Central memory CD8-positive, alpha-beta T cell (primary cell): ENCODE measurements at regions not wholly inside any gene's neighbourhood (a gene's known extent, or its start where the extent isn't known, plus 50 kb on each side); places are given as distances from the start of the nearest gene placed in this dataset.

Experiments
- ATAC-seq: fragments of 150-1000 bp; cut with Tn5 transposase; replicated peaks from 2 replicates; pipeline ENCODE4 v1.10.0; 2022; ENCODE audit warnings: mild to moderate bottlenecking, moderate FRiP score, moderate number of reproducible peaks; ENCODE audit not compliant: poor library complexity, severe bottlenecking; ENCODE audit errors: extremely low read depth
- DNase-seq, 2 donors: peaks; one replicate each; pipeline ENCODE4 v3.0.0; 2021; ENCODE audit warnings: low spot score in 2 of 2
- H3K27ac Mint-ChIP-seq: one replicate; pipeline ENCODE4 v1.8.0; 2022; ENCODE audit warnings: low read depth, mild to moderate bottlenecking, moderate library complexity, mixed read lengths
- H3K27me3 Mint-ChIP-seq: one replicate; pipeline ENCODE4 v1.8.0; 2022; ENCODE audit warnings: mixed read lengths
- H3K36me3 Mint-ChIP-seq: one replicate; pipeline ENCODE4 v1.8.0; 2022; ENCODE audit warnings: mild to moderate bottlenecking, moderate library complexity, mixed read lengths; ENCODE audit not compliant: insufficient read depth
- H3K4me1 Mint-ChIP-seq: one replicate; pipeline ENCODE4 v1.8.0; 2022; ENCODE audit warnings: mixed read lengths
- H3K4me3 Mint-ChIP-seq: one replicate; pipeline ENCODE4 v1.8.0; 2022; ENCODE audit warnings: mild to moderate bottlenecking, moderate library complexity, mixed read lengths
- H3K9me3 Mint-ChIP-seq: one replicate; pipeline ENCODE4 v1.8.0; 2022; ENCODE audit warnings: mixed read lengths

DNA sequence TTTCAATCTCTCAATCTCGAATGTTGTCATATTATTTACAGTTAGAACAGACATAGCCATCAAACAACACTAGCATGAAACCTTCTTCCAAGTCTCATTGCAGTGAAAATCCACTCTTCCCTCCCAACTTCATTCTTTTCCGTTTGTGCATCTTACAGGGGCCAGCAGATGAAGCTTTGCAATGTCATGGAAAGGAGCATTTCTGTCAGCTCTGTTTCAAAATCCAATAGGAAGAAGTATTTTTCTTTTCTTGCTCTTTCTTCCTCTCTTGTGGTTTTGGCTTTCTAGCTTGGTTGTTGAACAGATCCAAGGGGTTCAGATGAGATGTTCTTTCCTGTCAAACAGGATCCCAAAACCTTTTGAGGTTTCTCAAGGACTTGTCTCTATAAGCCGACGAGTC lies 416.6 kb downstream of the AEBP2 start:
- no peak overlapping the region for H3K4me3 Mint-ChIP-seq
- DNase-seq, result no peak

DNA sequence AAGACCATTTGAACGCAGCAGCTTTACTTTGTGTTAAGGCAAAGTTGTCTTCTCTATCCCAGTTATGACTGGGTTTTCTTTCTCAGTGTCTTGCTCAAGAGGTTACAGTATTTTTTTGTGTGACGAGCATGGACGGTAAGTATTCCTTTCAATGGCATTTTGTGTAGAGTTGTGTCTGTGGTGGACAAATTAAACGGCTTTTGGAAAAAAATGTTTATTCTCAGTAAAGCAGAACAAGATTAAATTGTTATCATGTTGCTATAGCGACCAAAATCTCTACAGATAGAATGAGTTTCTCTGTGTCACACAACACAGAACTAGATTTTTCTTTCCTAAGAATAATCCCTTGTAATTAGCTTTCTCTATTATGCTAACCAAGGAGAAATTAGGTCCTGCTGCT lies 417.1 kb downstream of the AEBP2 start:
- Mint-ChIP-seq H3K9me3 (no peaks in the 10 kb centered on the region), H3K27ac (no peak overlapping the region), H3K27me3 (peaks cover 44% of the 10 kb centered on the region), H3K36me3 (peaks cover 1% of the 10 kb centered on the region), H3K4me1 (no peaks in the 10 kb centered on the region), H3K4me3 (no peak overlapping the region)
- ATAC-seq, result no peak
- no peak for DNase-seq

More for the DNA sequence above, 416.6 kb downstream of the AEBP2 start:
- Mint-ChIP-seq H3K4me1 (no peaks in the 10 kb centered on the region), H3K9me3 (no peaks in the 10 kb centered on the region), H3K27ac (no peak overlapping the region), H3K27me3 (peaks cover 44% of the 10 kb centered on the region), H3K36me3 (peaks cover under 1% of the 10 kb centered on the region)
- ATAC-seq, result no peak

GRCh38 chr12:19857204-19857603 lies 417.9 kb downstream of the AEBP2 start:
- no peaks in the 10 kb centered on the region for H3K9me3 Mint-ChIP-seq
- DNase-seq (no peak), ATAC-seq (no peak)
- H3K27me3 Mint-ChIP-seq, result peaks cover 44% of the 10 kb centered on the region
- no peak overlapping the region for H3K27ac Mint-ChIP-seq
- H3K36me3 Mint-ChIP-seq, result peaks cover 1% of the 10 kb centered on the region
- H3K4me1 Mint-ChIP-seq, result no peaks in the 10 kb centered on the region
- H3K4me3 Mint-ChIP-seq, result no peak overlapping the region

DNA sequence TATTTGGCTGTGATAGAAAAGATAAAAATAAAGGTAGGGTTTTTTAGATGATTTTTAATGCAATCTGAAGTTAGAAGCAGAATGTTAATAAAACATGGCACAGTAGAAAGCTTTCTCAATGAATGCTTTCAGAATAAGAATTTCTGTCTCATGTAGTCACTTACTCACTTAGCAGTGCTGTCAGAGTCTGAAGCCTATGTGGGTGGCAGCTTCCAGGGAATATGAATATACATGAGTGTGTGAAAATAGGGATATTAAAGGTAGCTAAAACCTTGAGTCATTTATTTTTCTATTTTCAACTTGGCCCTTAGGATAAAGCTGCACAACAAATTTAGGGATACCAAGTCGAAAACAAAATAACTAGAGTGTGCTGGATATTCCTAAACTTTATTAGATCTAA lies 427.9 kb downstream of the AEBP2 start:
- H3K4me3 Mint-ChIP-seq, result no peak overlapping the region
- H3K36me3 Mint-ChIP-seq, result peaks cover 2% of the 10 kb centered on the region
- H3K27me3 Mint-ChIP-seq, result peaks cover 7% of the 10 kb centered on the region
- H3K9me3 Mint-ChIP-seq, result no peaks in the 10 kb centered on the region
- H3K4me1 Mint-ChIP-seq, result no peaks in the 10 kb centered on the region
- ATAC-seq, result no peak
- no peak overlapping the region for H3K27ac Mint-ChIP-seq
- no peak for DNase-seq

DNA sequence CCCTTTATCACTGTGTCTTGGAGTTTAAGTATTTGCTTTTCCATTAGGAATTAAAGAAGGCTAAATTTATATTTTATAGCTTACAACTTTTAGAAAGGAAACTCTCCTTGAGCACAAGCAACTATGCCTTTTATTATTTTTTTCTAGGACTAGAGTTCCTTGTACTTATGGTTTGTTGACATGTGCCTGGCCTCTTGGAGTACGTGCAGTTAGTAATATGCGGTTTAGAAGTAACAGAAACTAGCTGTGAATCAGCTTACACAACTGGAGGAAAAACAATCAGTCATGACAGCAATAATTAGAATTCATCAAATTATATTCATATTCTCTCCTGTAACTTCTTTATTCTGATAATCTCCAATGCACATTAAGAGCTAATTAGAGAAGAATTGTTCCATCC lies 428.7 kb downstream of the AEBP2 start:
- Mint-ChIP-seq H3K36me3 (peaks cover 2% of the 10 kb centered on the region), H3K27me3 (peaks cover 7% of the 10 kb centered on the region), H3K9me3 (no peaks in the 10 kb centered on the region), H3K4me3 (no peak overlapping the region), H3K27ac (no peak overlapping the region), H3K4me1 (no peaks in the 10 kb centered on the region)
- ATAC-seq, result no peak
- no peak for DNase-seq

DNA sequence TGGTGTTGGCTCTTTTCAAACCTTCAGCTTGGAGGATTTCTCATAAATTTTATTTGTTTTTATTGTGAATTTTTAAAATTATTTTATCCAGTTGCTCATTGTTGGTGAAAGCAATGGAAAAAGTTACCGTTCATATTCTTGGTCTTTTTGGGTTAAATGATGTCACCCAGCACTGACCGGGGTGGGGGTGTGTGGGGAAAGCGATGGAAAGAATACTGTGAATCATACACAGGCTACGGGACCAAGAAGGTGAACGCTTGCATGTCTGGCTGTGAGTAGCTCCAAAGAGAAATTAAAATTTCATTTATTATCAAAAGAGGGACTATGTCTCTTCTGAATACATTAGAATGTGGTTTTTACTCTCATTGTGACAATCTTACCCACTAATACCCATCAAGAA lies 430.1 kb downstream of the AEBP2 start:
- Mint-ChIP-seq H3K27me3 (peaks cover 7% of the 10 kb centered on the region), H3K27ac (no peak overlapping the region), H3K36me3 (peaks cover 2% of the 10 kb centered on the region), H3K4me1 (no peaks in the 10 kb centered on the region), H3K4me3 (no peak overlapping the region), H3K9me3 (no peaks in the 10 kb centered on the region)
- ATAC-seq (no peak), DNase-seq (no peak)

DNA sequence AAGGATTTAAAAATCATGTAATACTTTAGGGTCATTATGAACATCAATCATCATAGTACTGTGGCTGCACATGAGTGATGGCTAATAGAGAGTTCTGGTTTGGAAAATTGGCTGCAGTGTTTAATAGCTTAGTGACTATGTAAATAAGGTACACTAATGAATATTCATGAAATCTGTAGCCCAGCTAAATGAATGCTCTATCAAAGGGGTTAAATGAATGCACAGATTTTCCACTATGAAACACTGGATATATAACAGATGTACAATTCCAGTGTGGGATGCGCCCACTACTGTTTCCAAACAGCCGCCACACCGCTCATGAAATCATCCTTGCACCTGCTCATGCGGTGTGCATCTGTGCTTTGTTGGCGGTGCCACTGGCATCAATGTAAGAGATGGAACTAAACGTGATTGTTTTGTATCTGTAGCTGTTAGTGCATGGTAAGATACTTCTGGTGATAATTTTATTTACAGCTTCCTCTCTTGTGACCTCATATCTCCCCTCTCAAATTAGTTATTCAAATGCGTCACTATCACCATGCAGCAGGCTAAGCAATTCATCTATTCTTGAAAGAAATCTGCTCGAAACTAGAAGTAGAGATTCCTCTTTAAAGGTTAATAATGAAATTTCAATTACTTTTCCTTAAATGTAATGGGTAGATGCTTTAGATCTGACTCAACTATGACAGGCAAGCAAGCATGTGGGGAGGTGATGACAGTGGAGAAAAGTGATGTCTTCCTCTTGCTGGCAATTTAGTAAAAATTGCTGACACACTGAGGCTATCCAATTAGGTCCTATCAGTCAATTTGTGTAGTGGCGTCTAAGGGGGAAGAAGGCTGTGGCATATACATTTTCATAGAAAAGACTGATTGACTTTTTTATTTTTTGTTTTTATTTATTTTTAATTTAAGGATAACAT lies 433.6 kb downstream of the AEBP2 start:
- ATAC-seq (no peak), DNase-seq (no peak)
- Mint-ChIP-seq H3K4me1 (no peaks in the 10 kb centered on the region), H3K36me3 (peaks cover 2% of the 10 kb centered on the region), H3K4me3 (no peak overlapping the region), H3K27me3 (peaks cover 16% of the 10 kb centered on the region), H3K27ac (no peak overlapping the region), H3K9me3 (no peaks in the 10 kb centered on the region)

DNA sequence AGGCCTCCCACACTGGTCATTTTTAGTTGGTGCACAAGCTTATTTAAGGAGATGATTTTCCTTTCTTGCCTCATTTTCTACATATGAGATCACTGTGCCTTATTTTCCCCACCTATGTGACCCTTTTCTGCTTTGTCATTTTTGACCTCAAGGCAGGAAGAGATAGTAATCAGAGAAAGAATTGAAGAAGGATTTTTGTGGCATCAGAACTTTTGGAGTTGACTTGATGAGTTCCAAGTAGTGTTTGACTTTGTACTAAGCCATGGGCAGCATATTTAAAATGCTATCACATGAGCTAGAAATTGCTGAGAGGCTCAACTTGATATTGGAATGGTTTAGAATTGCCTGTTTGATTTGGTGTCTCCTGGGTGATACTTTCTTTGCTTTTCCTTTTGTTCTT lies 440.8 kb downstream of the AEBP2 start:
- no peaks in the 10 kb centered on the region for H3K9me3 Mint-ChIP-seq
- H3K4me1 Mint-ChIP-seq, result no peaks in the 10 kb centered on the region
- ATAC-seq (no peak), DNase-seq (no peak)
- H3K27me3 Mint-ChIP-seq, result peaks cover 16% of the 10 kb centered on the region
- no peak overlapping the region for H3K4me3 Mint-ChIP-seq
- no peaks in the 10 kb centered on the region for H3K36me3 Mint-ChIP-seq
- H3K27ac Mint-ChIP-seq, result no peak overlapping the region

DNA sequence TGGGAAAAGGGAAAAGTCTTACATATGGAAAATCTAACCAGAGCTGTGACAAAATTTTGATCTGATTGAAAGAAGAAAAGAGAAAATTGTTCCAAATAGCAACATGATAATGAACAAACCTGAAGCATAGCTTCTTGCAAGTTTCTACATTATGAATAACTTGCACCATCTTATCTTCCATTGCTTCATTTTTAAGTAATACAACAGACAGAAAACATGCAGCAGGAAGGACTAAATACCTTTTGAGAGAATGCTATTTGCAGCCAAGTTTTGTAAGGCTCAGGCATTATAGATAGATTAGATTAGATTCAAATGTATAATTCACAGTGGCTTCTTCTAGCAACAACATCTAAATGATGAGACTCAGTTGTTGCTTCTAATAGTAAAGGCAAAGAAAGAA lies 441.4 kb downstream of the AEBP2 start:
- no peak for ATAC-seq
- Mint-ChIP-seq H3K27me3 (peaks cover 16% of the 10 kb centered on the region), H3K4me1 (no peaks in the 10 kb centered on the region)

GRCh38 chr12:19882346-19882745 lies 443.1 kb downstream of the AEBP2 start:
- Mint-ChIP-seq H3K36me3 (no peaks in the 10 kb centered on the region), H3K27me3 (peaks cover 2% of the 10 kb centered on the region)

More for the DNA sequence above, 441.4 kb downstream of the AEBP2 start:
- no peak overlapping the region for H3K27ac Mint-ChIP-seq
- H3K36me3 Mint-ChIP-seq, result no peaks in the 10 kb centered on the region
- no peak overlapping the region for H3K4me3 Mint-ChIP-seq
- no peaks in the 10 kb centered on the region for H3K9me3 Mint-ChIP-seq
- DNase-seq, result no peak

GRCh38 chr12:19884021-19884492 lies 444.8 kb downstream of the AEBP2 start:
- Mint-ChIP-seq H3K4me1 (no peaks in the 10 kb centered on the region), H3K36me3 (no peaks in the 10 kb centered on the region), H3K4me3 (no peak overlapping the region), H3K9me3 (no peaks in the 10 kb centered on the region), H3K27ac (no peak overlapping the region), H3K27me3 (no peaks in the 10 kb centered on the region)
- no peak for DNase-seq
- no peak for ATAC-seq

More at GRCh38 chr12:19882346-19882745, 443.1 kb downstream of the AEBP2 start:
- no peak for ATAC-seq
- no peak overlapping the region for H3K4me3 Mint-ChIP-seq
- H3K4me1 Mint-ChIP-seq, result no peaks in the 10 kb centered on the region
- DNase-seq, result no peak
- H3K9me3 Mint-ChIP-seq, result no peaks in the 10 kb centered on the region
- no peak overlapping the region for H3K27ac Mint-ChIP-seq

- ATAC-seq (no peak), DNase-seq (no peak)
- Mint-ChIP-seq H3K9me3 (no peaks in the 10 kb centered on the region), H3K27ac (no peak overlapping the region), H3K4me1 (no peaks in the 10 kb centered on the region), H3K4me3 (no peak overlapping the region), H3K27me3 (no peaks in the 10 kb centered on the region), H3K36me3 (no peaks in the 10 kb centered on the region)
Measured at GRCh38 chr12:19885093-19885812, 446.0 kb downstream of the AEBP2 start.

DNA sequence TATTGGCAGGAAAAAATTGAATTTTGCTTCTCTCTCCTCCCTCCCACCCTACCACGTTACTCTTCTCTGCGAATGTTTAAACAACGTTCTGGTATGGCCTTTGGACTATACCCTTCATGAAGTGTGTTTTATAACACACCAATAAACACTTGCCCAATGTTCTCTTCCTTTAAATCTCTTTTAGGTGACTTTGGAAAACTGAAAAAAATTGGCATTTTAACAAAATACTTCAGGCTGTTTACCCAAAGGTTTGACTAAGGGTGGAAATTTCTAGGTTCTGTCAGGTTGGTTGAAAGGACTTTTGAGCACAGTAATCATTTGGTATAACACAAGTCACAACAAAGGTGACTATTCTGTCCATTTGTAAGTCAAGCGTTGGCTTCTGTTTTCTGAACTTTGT lies 446.8 kb downstream of the AEBP2 start:
- no peaks in the 10 kb centered on the region for H3K4me1 Mint-ChIP-seq
- H3K27me3 Mint-ChIP-seq, result no peaks in the 10 kb centered on the region
- DNase-seq (no peak), ATAC-seq (no peak)
- H3K4me3 Mint-ChIP-seq, result no peak overlapping the region
- no peaks in the 10 kb centered on the region for H3K9me3 Mint-ChIP-seq
- H3K36me3 Mint-ChIP-seq, result no peaks in the 10 kb centered on the region
- H3K27ac Mint-ChIP-seq, result no peak overlapping the region
